Pancreas (tissue), 10 donors: ENCODE measurements at regions not wholly inside any gene's neighbourhood (a gene's known extent, or its start where the extent isn't known, plus 50 kb on each side); places are given as distances from the start of the nearest gene placed in this dataset.

Experiments used
- ATAC-seq, 4 donors: fragments of 200-7000 bp; cut with Tn5 transposase; one replicate each; pipeline versions ENCODE4 v1.8.0 to v1.9.1; 2020; ENCODE audit warnings: mild to moderate bottlenecking in 4 of 4, moderate library complexity in 4 of 4
- DNase-seq, 6 donors: peaks; one replicate each; pipeline ENCODE4 v3.0.0-alpha.2; 2020
- FAIRE-seq: peaks from 2 replicates; lab custom pipeline; 2012; peaks lifted over from hg19 to GRCh38; lab: Jason Lieb, UNC
- H3K27ac ChIP-seq, 4 donors: fragments of 200-600 bp; sonication (generic); 1 replicate in 3 of 4; 2 replicates in 1 of 4; pipeline versions ENCODE4 v1.5.0 to v1.8.0; 2020
- H3K27me3 ChIP-seq, 4 donors: fragments of 200-600 bp; one replicate each; pipeline ENCODE4 v1.8.0; 2021
- H3K36me3 ChIP-seq, 3 donors: fragments of 200-600 bp; sonication (generic) in 1 of 3; one replicate each; pipeline versions ENCODE4 v1.5.0 to v1.8.0; 2020 to 2021
- H3K4me1 ChIP-seq, 3 donors: fragments of 200-600 bp; one replicate each; pipeline ENCODE4 v1.8.0; 2021
- H3K4me3 ChIP-seq, 4 donors: fragments of 200-600 bp; sonication (generic) in 2 of 4; one replicate each; pipeline versions ENCODE4 v1.5.0 to v1.8.0; 2020 to 2021
- H3K9me3 ChIP-seq, 4 donors: fragments of 200-600 bp; one replicate each; pipeline ENCODE4 v1.8.0; 2021
- CTCF ChIP-seq, 4 donors: fragments of 200-600 bp; sonication (generic) in 3 of 4; IDR thresholded peaks; one replicate each; pipeline versions ENCODE4 v1.5.0 to v1.8.0; 2021; ENCODE audit warnings: antibody characterized with exemption in 4 of 4
- WGBS, 2 donors: extraction: QIAGEN DNeasy Blood & Tissue Kit; methylation state at CpG; one replicate each; pipeline ENCODE4 v1.1.7; 2013; 5-methylcytosine and 5-hydroxymethylcytosine counted together
- intact Hi-C, 3 donors: fragments of 100-400 bp; cut with DNase I; formaldehyde crosslinking; loops; one replicate each; pipeline versions ENCODE4 v1.11.1 to v1.14.2; 2022
- donor health status: healthy with polysubstance abuse.
- donor health status: DM: no; HTN: no; CAD: no; lungs with moderate emphysema.
- donor health status: DM: no; HTN: no; CAD: no.
- donor health status: control.
- donor health status: control.
- donor health status: Bipolar disorder and iron deficiency.
- donor health status: DM: yes; HTN: yes; CAD: no.
- donor health status: DM: no; HTN: no; CAD: no.
- donor health status: DM: no; HTN: no; CAD: no.
- donor health status: DM: yes; HTN: yes; CAD: no.

GRCh38 chr16:65538976-65539375 lies 417.1 kb upstream of the CDH11 start:
- Histone ChIP-seq H3K9me3 (no peaks in the 10 kb centered on the region), H3K36me3 (no peaks in the 10 kb centered on the region), H3K27me3 (no peaks in the 10 kb centered on the region), H3K4me1 (no peaks in the 10 kb centered on the region), H3K27ac (no peak overlapping the region), H3K4me3 (no peak overlapping the region)
- ATAC-seq, result no peak
- WGBS, 2 donors, result 27 to 39% methylated on average over 3 of the region's 3 CpGs
- no peak for TF ChIP-seq CTCF (IDR thresholded peaks at IDR 0.05)
- no peak for DNase-seq
- FAIRE-seq, result no peak
- intact Hi-C loops, result no loop called here

GRCh38 chr16:65537336-65537735 lies 415.5 kb upstream of the CDH11 start:
- no peaks in the 10 kb centered on the region for H3K27me3 ChIP-seq
- no peak for FAIRE-seq
- 33 to 59% methylated on average over 1 of the region's 1 CpG for WGBS, 2 donors
- intact Hi-C loops, result no loop called here
- DNase-seq, result no peak
- ATAC-seq, result no peak
- H3K36me3 ChIP-seq, result no peaks in the 10 kb centered on the region
- no peak for TF ChIP-seq CTCF (IDR thresholded peaks at IDR 0.05)
- no peak overlapping the region for H3K27ac ChIP-seq
- no peak overlapping the region for H3K4me3 ChIP-seq
- H3K9me3 ChIP-seq, result no peaks in the 10 kb centered on the region
- H3K4me1 ChIP-seq, result no peaks in the 10 kb centered on the region

GRCh38 chr16:65534121-65534528 lies 412.3 kb upstream of the CDH11 start:
- TF ChIP-seq CTCF (IDR thresholded peaks at IDR 0.05), result no peak
- intact Hi-C loops, result no loop called here
- no peaks in the 10 kb centered on the region for H3K9me3 ChIP-seq
- no peaks in the 10 kb centered on the region for H3K4me1 ChIP-seq
- ATAC-seq (no peak), FAIRE-seq (no peak), DNase-seq (no peak)
- H3K27me3 ChIP-seq, result no peaks in the 10 kb centered on the region
- no peaks in the 10 kb centered on the region for H3K36me3 ChIP-seq
- WGBS, 2 donors, result 54 to 83% methylated on average over 2 of the region's 2 CpGs
- no peak overlapping the region for H3K4me3 ChIP-seq
- H3K27ac ChIP-seq, result no peak overlapping the region

- no peak for TF ChIP-seq CTCF (IDR thresholded peaks at IDR 0.05)
- Histone ChIP-seq H3K27ac (no peak overlapping the region), H3K36me3 (no peaks in the 10 kb centered on the region), H3K27me3 (no peaks in the 10 kb centered on the region), H3K9me3 (no peaks in the 10 kb centered on the region), H3K4me3 (no peak overlapping the region), H3K4me1 (no peaks in the 10 kb centered on the region)
- intact Hi-C loops, result no loop called here
- ATAC-seq (no peak), DNase-seq (no peak), FAIRE-seq (no peak)
- 56 to 69% methylated on average over 2 of the region's 2 CpGs for WGBS, 2 donors
These were observed 411.0 kb upstream of the CDH11 start for GRCh38 chr16:65532846-65533245.

- H3K27me3 ChIP-seq, result no peaks in the 10 kb centered on the region
- 33 to 44% methylated on average over 6 of the region's 6 CpGs for WGBS, 2 donors
- intact Hi-C loops, result no loop called here
- no peak for ATAC-seq
- no peak overlapping the region for H3K4me3 ChIP-seq
- H3K36me3 ChIP-seq, result no peaks in the 10 kb centered on the region
- DNase-seq, result no peak
- no peak for FAIRE-seq
- H3K4me1 ChIP-seq, result no peaks in the 10 kb centered on the region
- H3K27ac ChIP-seq, result no peak overlapping the region
- no peaks in the 10 kb centered on the region for H3K9me3 ChIP-seq
- no peak for TF ChIP-seq CTCF (IDR thresholded peaks at IDR 0.05)
These were observed 410.4 kb upstream of the CDH11 start for GRCh38 chr16:65532258-65532657.
